Suprapubic skin (tissue), 4 donors: ENCODE measurements at regions not wholly inside any gene's neighbourhood (a gene's known extent, or its start where the extent isn't known, plus 50 kb on each side); places are given as distances from the start of the nearest gene placed in this dataset.
"Not testable (repeated sequence)": the region's sequence is repeated elsewhere in the genome, so short reads cannot be mapped to it uniquely, and the experiment has no call there.

Source experiments
- CTCF ChIP-seq, 2 donors: fragments of 200-600 bp in 1 of 2; fragments of 450-650 bp in 1 of 2; sonication (generic) in 1 of 2; IDR thresholded peaks; one replicate each; pipeline ENCODE4 v1.5.1; 2016 to 2019; ENCODE audit warnings: antibody characterized with exemption in 2 of 2, mild to moderate bottlenecking in 1 of 2, moderate library complexity in 1 of 2
- EP300 ChIP-seq: sonication (generic); formaldehyde crosslinking; IDR thresholded peaks from one replicate; pipeline ENCODE4 v1.6.1; 2017; ENCODE audit warnings: antibody characterized with exemption
- POLR2A ChIP-seq, 2 donors: fragments of 450-650 bp; IDR thresholded peaks; one replicate each; pipeline ENCODE4 v1.6.1; 2017; ENCODE audit warnings: antibody characterized with exemption in 2 of 2, mild to moderate bottlenecking in 2 of 2, moderate library complexity in 2 of 2
- POLR2AphosphoS5 ChIP-seq, 3 donors: sonication (generic); formaldehyde crosslinking; IDR thresholded peaks; one replicate each; pipeline ENCODE4 v1.6.1; 2017; ENCODE audit warnings: antibody characterized with exemption in 3 of 3

GRCh38 chr4:32939222-32939621 is 2219.1 kb downstream of the PCDH7 start:
- TF ChIP-seq CTCF (IDR thresholded peaks at IDR 0.05); POLR2AphosphoS5 (IDR thresholded peaks at IDR 0.05); POLR2A (IDR thresholded peaks at IDR 0.05); EP300: not testable (repeated sequence)
